ENCODE measurements at regions not wholly inside any gene's neighbourhood (a gene's known extent, or its start where the extent isn't known, plus 50 kb on each side); places are given as distances from the start of the nearest gene placed in this dataset.

DNA sequence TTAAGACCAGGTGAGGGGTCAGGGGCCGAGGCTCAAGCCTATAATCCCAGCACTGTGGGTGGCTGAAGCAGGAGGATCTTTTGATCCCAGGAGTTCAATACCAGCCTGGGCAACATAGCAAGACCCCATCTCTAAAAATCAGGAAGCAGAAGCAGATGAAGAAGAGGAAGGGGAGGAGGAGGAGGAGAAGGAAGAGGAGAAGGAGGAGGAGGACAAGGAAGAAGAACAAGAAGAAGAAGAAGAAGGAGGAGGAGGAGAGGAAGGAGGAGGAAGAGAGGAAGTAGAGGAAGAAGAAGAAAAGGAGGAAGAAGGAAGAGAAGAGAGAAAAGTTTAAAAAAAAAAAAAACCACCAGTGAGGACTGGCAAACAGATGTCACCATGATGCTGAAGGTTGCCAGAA, 92.0 kb upstream of the TMEM26 start:
- ChIA-PET CTCF (ENCODE audit: unreplicated experiment) (no interaction called here), POLR2A (interaction anchor here (0.6 kb wide), 1 partner anchor 896 kb away, joined by 3 read pairs; no protein-coding TSS in a partner anchor)
- no peaks in the 10 kb centered on the region for H3K79me2 ChIP-seq (ENCODE audit: insufficient read depth, low read depth, low read length)
- no peak overlapping the region for H2AFZ ChIP-seq (ENCODE audit: low read length)
- H3K27ac ChIP-seq (ENCODE audit: low read depth, low read length, poor library complexity, severe bottlenecking) = no peak overlapping the region
- H3K9me2 ChIP-seq (ENCODE audit: insufficient read depth, low read length) = no peaks in the 10 kb centered on the region
- no peaks in the 10 kb centered on the region for H3K36me3 ChIP-seq (ENCODE audit: insufficient read depth, low read length)
- intact Hi-C loops (cut with micrococcal nuclease; ENCODE audit: unreplicated experiment) = no loop called here
- H3K9me3 ChIP-seq (ENCODE audit: low read length) = no peaks in the 10 kb centered on the region
- BruUV-seq (replicated peaks) = no TSS peak
- no peaks in the 10 kb centered on the region for H3K4me1 ChIP-seq (ENCODE audit: insufficient read depth, low read length, poor library complexity, severe bottlenecking)
- no peak overlapping the region for H3K4me3 ChIP-seq (ENCODE audit: low read depth, low read length, poor library complexity, severe bottlenecking)
- H4K20me1 ChIP-seq (ENCODE audit: insufficient read depth, low read length) = no peaks in the 10 kb centered on the region
- TF ChIP-seq, protein P1, sequence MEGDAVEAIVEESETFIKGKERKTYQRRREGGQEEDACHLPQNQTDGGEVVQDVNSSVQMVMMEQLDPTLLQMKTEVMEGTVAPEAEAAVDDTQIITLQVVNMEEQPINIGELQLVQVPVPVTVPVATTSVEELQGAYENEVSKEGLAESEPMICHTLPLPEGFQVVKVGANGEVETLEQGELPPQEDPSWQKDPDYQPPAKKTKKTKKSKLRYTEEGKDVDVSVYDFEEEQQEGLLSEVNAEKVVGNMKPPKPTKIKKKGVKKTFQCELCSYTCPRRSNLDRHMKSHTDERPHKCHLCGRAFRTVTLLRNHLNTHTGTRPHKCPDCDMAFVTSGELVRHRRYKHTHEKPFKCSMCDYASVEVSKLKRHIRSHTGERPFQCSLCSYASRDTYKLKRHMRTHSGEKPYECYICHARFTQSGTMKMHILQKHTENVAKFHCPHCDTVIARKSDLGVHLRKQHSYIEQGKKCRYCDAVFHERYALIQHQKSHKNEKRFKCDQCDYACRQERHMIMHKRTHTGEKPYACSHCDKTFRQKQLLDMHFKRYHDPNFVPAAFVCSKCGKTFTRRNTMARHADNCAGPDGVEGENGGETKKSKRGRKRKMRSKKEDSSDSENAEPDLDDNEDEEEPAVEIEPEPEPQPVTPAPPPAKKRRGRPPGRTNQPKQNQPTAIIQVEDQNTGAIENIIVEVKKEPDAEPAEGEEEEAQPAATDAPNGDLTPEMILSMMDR (conservative IDR thresholded peaks at IDR 0.05; ENCODE audit: low read length) = no peak
- TF ChIP-seq EZH2phosphoT487 (IDR thresholded peaks at IDR 0.05; ENCODE audit: borderline replicate concordance, low read depth, low read length) = no peak
- no peak for DNase-seq (ENCODE audit: low spot score)
- H3K4me2 ChIP-seq (ENCODE audit: low read length) = no peak overlapping the region

DNA sequence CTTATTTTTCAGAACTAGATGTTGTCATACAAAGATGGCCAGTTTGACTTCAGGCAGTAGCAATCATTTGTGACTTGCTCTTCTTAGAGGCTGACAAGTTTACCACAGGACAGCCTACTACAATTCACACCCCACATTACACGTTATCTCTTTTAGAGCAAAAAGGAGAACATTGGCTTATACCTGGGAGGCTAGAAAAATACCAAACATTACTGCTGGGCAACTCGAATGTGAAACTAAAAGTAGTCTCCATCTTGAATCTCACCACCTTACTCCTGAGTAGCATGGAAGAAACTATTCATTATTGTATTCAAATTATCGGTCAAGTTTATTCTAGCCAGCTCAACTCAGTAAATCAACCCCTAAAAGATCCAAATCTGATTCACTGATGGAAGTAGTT, 90.7 kb upstream of the TMEM26 start:
- TF ChIP-seq, protein P1 (conservative IDR thresholded peaks at IDR 0.05; ENCODE audit: low read length) = no peak
- TF ChIP-seq EZH2phosphoT487 (IDR thresholded peaks at IDR 0.05; ENCODE audit: borderline replicate concordance, low read depth, low read length) = no peak
- Histone ChIP-seq H3K9me3 (ENCODE audit: low read length) (no peaks in the 10 kb centered on the region), H3K9me2 (ENCODE audit: insufficient read depth, low read length) (no peaks in the 10 kb centered on the region), H3K79me2 (ENCODE audit: insufficient read depth, low read depth, low read length) (no peaks in the 10 kb centered on the region), H3K4me3 (ENCODE audit: low read depth, low read length, poor library complexity, severe bottlenecking) (no peak overlapping the region), H2AFZ (ENCODE audit: low read length) (no peak overlapping the region), H4K20me1 (ENCODE audit: insufficient read depth, low read length) (no peaks in the 10 kb centered on the region), H3K4me2 (ENCODE audit: low read length) (no peak overlapping the region), H3K4me1 (ENCODE audit: insufficient read depth, low read length, poor library complexity, severe bottlenecking) (no peaks in the 10 kb centered on the region), H3K36me3 (ENCODE audit: insufficient read depth, low read length) (no peaks in the 10 kb centered on the region), H3K27ac (ENCODE audit: low read depth, low read length, poor library complexity, severe bottlenecking) (no peak overlapping the region)
- ChIA-PET POLR2A (no interaction called here), CTCF (ENCODE audit: unreplicated experiment) (no interaction called here)
- DNase-seq (ENCODE audit: low spot score) = no peak
- intact Hi-C loops (cut with micrococcal nuclease; ENCODE audit: unreplicated experiment) = no loop called here
- BruUV-seq (replicated peaks) = no TSS peak

DNA sequence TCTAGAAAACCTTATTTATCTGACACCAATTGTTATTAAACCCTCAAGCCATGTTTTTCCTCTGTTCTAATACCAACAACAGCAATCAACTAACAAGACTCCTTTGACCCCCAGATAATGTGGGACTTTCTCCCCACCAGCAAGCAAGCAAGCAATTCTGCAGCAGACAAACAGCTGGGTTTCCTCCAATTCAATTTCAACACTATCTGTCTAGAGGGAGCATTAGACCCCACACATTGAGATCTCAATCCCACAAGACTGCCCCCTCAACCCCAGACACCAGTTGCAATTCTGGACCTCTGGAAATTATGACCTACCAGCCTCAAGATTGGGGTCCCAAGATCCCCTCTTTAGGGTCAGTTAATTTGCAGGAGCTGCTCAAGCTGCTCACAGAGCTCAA, 89.4 kb upstream of the TMEM26 start:
- Histone ChIP-seq H3K9me3 (ENCODE audit: low read length) (no peaks in the 10 kb centered on the region), H3K4me1 (ENCODE audit: insufficient read depth, low read length, poor library complexity, severe bottlenecking) (no peaks in the 10 kb centered on the region), H3K79me2 (ENCODE audit: insufficient read depth, low read depth, low read length) (no peaks in the 10 kb centered on the region), H3K36me3 (ENCODE audit: insufficient read depth, low read length) (no peaks in the 10 kb centered on the region), H3K27ac (ENCODE audit: low read depth, low read length, poor library complexity, severe bottlenecking) (no peak overlapping the region), H2AFZ (ENCODE audit: low read length) (no peak overlapping the region), H4K20me1 (ENCODE audit: insufficient read depth, low read length) (no peaks in the 10 kb centered on the region), H3K4me3 (ENCODE audit: low read depth, low read length, poor library complexity, severe bottlenecking) (no peak overlapping the region), H3K9me2 (ENCODE audit: insufficient read depth, low read length) (no peaks in the 10 kb centered on the region), H3K4me2 (ENCODE audit: low read length) (no peak overlapping the region)
- TF ChIP-seq EZH2phosphoT487 (IDR thresholded peaks at IDR 0.05; ENCODE audit: borderline replicate concordance, low read depth, low read length) = no peak
- TF ChIP-seq, protein P1 (conservative IDR thresholded peaks at IDR 0.05; ENCODE audit: low read length) = no peak
- CTCF ChIA-PET (ENCODE audit: unreplicated experiment) = no interaction called here
- POLR2A ChIA-PET = no interaction called here
- DNase-seq (ENCODE audit: low spot score) = no peak
- intact Hi-C loops (cut with micrococcal nuclease; ENCODE audit: unreplicated experiment) = no loop called here
- no TSS peak for BruUV-seq (replicated peaks)
